ENCODE measurements at regions not wholly inside any gene's neighbourhood (a gene's known extent, or its start where the extent isn't known, plus 50 kb on each side); places are given as distances from the start of the nearest gene placed in this dataset.

GRCh38 chr14:38143659-38144505, 63.8 kb upstream of the SSTR1 start:
- ChIA-PET CTCF (no interaction called here), POLR2A (no interaction called here)
- Mint-ChIP-seq H3K36me3 (no peaks in the 10 kb centered on the region), H3K4me3 (no peak overlapping the region), H3K27me3 (no peaks in the 10 kb centered on the region), H3K27ac (no peak overlapping the region), H3K4me1 (ENCODE audit: low read depth) (peaks cover 6% of the 10 kb centered on the region), H3K9me3 (no peaks in the 10 kb centered on the region)
- intact Hi-C loops (cut with micrococcal nuclease), result no loop called here
- DNase-seq, result no peak

- DNase-seq, result no peak
- no peaks in the 10 kb centered on the region for H3K36me3 Mint-ChIP-seq
- POLR2A ChIA-PET, result no interaction called here
- intact Hi-C loops (cut with micrococcal nuclease), result no loop called here
- no peaks in the 10 kb centered on the region for H3K9me3 Mint-ChIP-seq
- CTCF ChIA-PET, result no interaction called here
- peaks cover 6% of the 10 kb centered on the region for H3K4me1 Mint-ChIP-seq (ENCODE audit: low read depth)
- no peak overlapping the region for H3K4me3 Mint-ChIP-seq
- H3K27me3 Mint-ChIP-seq, result no peaks in the 10 kb centered on the region
- H3K27ac Mint-ChIP-seq, result no peak overlapping the region
Measured at GRCh38 chr14:38145142-38145541, 62.6 kb upstream of the SSTR1 start.

- H3K4me1 Mint-ChIP-seq (ENCODE audit: low read depth), result no peaks in the 10 kb centered on the region
- no peaks in the 10 kb centered on the region for H3K36me3 Mint-ChIP-seq
- DNase-seq, result no peak
- no peak overlapping the region for H3K27ac Mint-ChIP-seq
- no peaks in the 10 kb centered on the region for H3K9me3 Mint-ChIP-seq
- intact Hi-C loops (cut with micrococcal nuclease), result no loop called here
- H3K27me3 Mint-ChIP-seq, result no peaks in the 10 kb centered on the region
- H3K4me3 Mint-ChIP-seq, result no peak overlapping the region
- POLR2A ChIA-PET, result no interaction called here
- CTCF ChIA-PET, result no interaction called here
Measured at GRCh38 chr14:38150075-38150474, 57.6 kb upstream of the SSTR1 start.

Measured in activated CD4-positive, alpha-beta memory T cell treated with anti-CD3 and anti-CD28 coated beads for 36 hours (primary cell).